Stomach smooth muscle (tissue), 2 donors: ENCODE measurements at regions not wholly inside any gene's neighbourhood (a gene's known extent, or its start where the extent isn't known, plus 50 kb on each side); places are given as distances from the start of the nearest gene placed in this dataset.
"Not testable (repeated sequence)": the region's sequence is repeated elsewhere in the genome, so short reads cannot be mapped to it uniquely, and the experiment has no call there.

ENCODE experiments used
- H3K27ac ChIP-seq: one replicate; pipeline ENCODE4 v1.7.0; 2013; ENCODE audit warnings: mild to moderate bottlenecking, low read length, inconsistent platforms
- H3K27me3 ChIP-seq, 2 donors: one replicate each; pipeline ENCODE4 v1.7.0; 2013; ENCODE audit warnings: low read length in 2 of 2; ENCODE audit not compliant: insufficient read depth in 2 of 2, control insufficient read depth in 1 of 2
- H3K36me3 ChIP-seq, 2 donors: one replicate each; pipeline ENCODE4 v1.7.0; 2013; ENCODE audit warnings: low read length in 2 of 2; ENCODE audit not compliant: control insufficient read depth in 2 of 2, insufficient read depth in 2 of 2
- H3K4me1 ChIP-seq: one replicate; pipeline ENCODE4 v1.7.0; 2013; ENCODE audit warnings: low read length; ENCODE audit not compliant: control insufficient read depth, insufficient read depth
- H3K4me3 ChIP-seq, 2 donors: one replicate each; pipeline ENCODE4 v1.7.0; 2013; ENCODE audit warnings: low read length in 2 of 2
- H3K9ac ChIP-seq, 2 donors: one replicate each; pipeline ENCODE4 v1.7.0; 2013; ENCODE audit warnings: low read length in 2 of 2, mild to moderate bottlenecking in 1 of 2
- H3K9me3 ChIP-seq, 2 donors: one replicate each; pipeline ENCODE4 v1.7.0; 2013; ENCODE audit warnings: low read length in 2 of 2; ENCODE audit not compliant: control insufficient read depth in 2 of 2
- donor health status: healthy.
- donor health status: Pancreatic carcinoma.

DNA sequence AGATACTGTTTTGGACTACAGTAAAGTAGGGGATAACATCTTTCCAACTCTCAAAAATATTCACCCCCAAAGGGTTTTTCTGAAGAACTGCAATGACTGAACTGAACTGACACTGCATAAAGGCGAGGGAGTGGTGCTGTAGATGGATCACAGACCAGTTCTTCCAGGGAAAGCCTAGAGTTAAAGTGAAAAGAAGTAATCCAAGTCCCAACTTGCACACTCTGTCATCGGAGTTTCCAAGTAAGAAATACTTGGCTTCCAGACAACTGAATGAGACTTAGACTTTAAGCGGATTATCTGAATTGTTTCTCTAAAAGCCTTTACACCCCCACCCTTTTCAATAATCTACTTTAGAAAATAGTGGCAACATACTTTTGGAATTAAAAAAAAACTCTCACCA is 134.1 kb upstream of the PREP start:
- no peaks in the 10 kb centered on the region for H3K36me3 ChIP-seq
- H3K27ac ChIP-seq: no peak overlapping the region
- H3K4me3 ChIP-seq: no peak overlapping the region

DNA sequence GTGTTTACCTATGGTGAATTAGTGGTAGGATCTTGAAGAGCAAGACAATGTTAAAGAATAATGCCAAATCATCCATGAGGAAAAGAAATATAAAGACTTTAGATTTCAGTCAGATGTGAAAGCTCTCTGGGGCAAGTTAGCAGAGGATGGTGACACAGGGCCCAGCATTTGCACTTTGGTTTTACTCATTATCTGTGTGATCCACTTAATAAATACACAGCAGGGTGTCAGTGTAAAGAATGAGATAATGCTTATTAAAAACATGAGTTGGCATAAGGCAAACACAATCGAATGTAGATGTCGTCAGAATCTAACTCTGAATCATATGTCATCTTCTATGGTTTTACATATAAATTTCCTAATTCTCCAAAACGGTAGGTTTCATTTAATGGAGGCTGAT is 130.4 kb upstream of the PREP start:
- no peaks in the 10 kb centered on the region for H3K27me3 ChIP-seq
- H3K27ac ChIP-seq: no peak overlapping the region
- no peak overlapping the region for H3K4me3 ChIP-seq
- H3K36me3 ChIP-seq: no peaks in the 10 kb centered on the region
- no peak overlapping the region for H3K9ac ChIP-seq
- no peaks in the 10 kb centered on the region for H3K9me3 ChIP-seq
- no peaks in the 10 kb centered on the region for H3K4me1 ChIP-seq

More for the DNA sequence above, 134.1 kb upstream of the PREP start:
- Histone ChIP-seq H3K27me3 (no peaks in the 10 kb centered on the region), H3K9me3 (no peaks in the 10 kb centered on the region), H3K4me1 (no peaks in the 10 kb centered on the region), H3K9ac (no peak overlapping the region)

- no peak overlapping the region for H3K4me3 ChIP-seq
- no peak overlapping the region for H3K9ac ChIP-seq
- H3K27me3 ChIP-seq: no peaks in the 10 kb centered on the region
- H3K36me3 ChIP-seq: no peaks in the 10 kb centered on the region
- H3K9me3 ChIP-seq: peaks cover 0 to 6% of the 10 kb centered on the region in 2 donors
- H3K4me1 ChIP-seq: no peaks in the 10 kb centered on the region
- H3K27ac ChIP-seq: no peak overlapping the region
Observed at GRCh38 chr6:105526225-105526872, 123.5 kb upstream of the PREP start.

- Histone ChIP-seq H3K36me3 (no peaks in the 10 kb centered on the region), H3K9ac (no peak overlapping the region), H3K4me3 (no peak overlapping the region), H3K27me3 (no peaks in the 10 kb centered on the region), H3K9me3 (peaks cover 0 to 6% of the 10 kb centered on the region in 2 donors), H3K27ac (no peak overlapping the region), H3K4me1 (no peaks in the 10 kb centered on the region)
Observed at GRCh38 chr6:105522626-105523322, 119.9 kb upstream of the PREP start.

DNA sequence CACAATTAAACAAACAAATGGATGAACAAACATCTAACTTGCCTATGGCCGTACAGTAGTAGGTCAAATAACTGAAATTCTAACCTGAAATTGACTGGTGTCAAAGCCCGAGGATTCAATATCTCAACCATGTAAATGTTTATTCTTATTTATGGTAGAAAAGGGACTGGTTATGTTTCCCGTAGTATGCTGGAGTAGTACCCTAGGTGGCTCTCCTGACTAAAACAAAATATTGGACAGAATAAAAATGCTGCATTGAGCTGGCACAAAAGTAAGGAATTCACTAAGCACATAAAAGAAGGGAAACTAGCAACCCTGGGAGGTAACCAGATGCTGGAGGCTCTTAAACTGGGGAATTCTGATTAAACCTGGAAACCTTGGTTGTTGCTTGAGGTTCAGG is 117.1 kb upstream of the PREP start:
- Histone ChIP-seq H3K9me3 (no peaks in the 10 kb centered on the region), H3K27ac (no peak overlapping the region), H3K4me3 (no peak overlapping the region), H3K27me3 (no peaks in the 10 kb centered on the region), H3K9ac (no peak overlapping the region), H3K4me1 (no peaks in the 10 kb centered on the region), H3K36me3 (no peaks in the 10 kb centered on the region)

DNA sequence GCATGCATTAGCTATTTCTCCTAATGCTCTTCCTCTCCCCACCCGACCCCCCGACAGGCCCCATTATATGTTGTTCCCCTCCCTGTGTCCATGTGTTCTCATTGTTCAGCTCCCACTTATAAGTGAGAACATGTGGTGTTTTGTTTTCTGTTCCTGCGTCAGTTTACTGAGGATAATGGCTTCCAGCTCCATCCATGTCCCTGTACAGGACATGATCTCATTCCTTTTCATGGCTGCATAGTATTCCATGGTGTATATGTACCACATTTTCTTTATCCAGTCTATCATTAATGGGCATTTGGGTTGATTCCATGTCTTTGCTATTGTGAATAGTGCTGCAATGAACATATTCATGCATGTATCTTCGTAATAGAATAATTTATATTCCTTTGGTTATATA is 116.1 kb upstream of the PREP start:
- not testable (repeated sequence) for H3K27me3 ChIP-seq, H3K27ac ChIP-seq, H3K4me3 ChIP-seq, H3K9me3 ChIP-seq, H3K36me3 ChIP-seq, H3K9ac ChIP-seq, H3K4me1 ChIP-seq

DNA sequence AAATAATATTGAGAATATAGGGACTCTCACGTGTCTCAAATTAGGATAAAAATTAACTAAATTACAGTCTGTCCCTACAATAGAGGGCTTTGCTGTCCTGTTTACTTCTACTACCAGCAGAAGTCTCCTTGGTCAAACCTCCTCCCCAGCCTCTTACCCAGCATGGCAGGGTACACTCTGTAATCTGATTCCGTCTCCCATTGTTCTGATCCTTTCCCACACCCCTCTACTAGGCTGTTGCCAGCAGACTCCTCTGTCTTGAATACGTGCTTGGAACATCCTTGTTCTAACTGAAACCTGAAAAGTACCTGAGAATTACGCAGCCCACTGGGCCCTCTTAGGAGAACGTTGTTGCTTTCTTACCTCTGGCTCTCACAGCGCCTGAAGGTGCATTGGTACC is 112.2 kb upstream of the PREP start:
- no peak overlapping the region for H3K27ac ChIP-seq
- no peak overlapping the region for H3K9ac ChIP-seq
- no peaks in the 10 kb centered on the region for H3K9me3 ChIP-seq
- no peaks in the 10 kb centered on the region for H3K36me3 ChIP-seq
- H3K27me3 ChIP-seq: no peaks in the 10 kb centered on the region
- no peak overlapping the region for H3K4me3 ChIP-seq
- H3K4me1 ChIP-seq: no peaks in the 10 kb centered on the region

- no peaks in the 10 kb centered on the region for H3K9me3 ChIP-seq
- no peaks in the 10 kb centered on the region for H3K4me1 ChIP-seq
- no peak overlapping the region for H3K4me3 ChIP-seq
- H3K9ac ChIP-seq: no peak overlapping the region
- no peaks in the 10 kb centered on the region for H3K27me3 ChIP-seq
- no peaks in the 10 kb centered on the region for H3K36me3 ChIP-seq
- H3K27ac ChIP-seq: no peak overlapping the region
Observed at GRCh38 chr6:105514306-105514705, 111.4 kb upstream of the PREP start.

GRCh38 chr6:105511639-105512038 is 108.8 kb upstream of the PREP start:
- Histone ChIP-seq H3K27me3 (no peaks in the 10 kb centered on the region), H3K36me3 (no peaks in the 10 kb centered on the region), H3K4me3 (no peak overlapping the region)

DNA sequence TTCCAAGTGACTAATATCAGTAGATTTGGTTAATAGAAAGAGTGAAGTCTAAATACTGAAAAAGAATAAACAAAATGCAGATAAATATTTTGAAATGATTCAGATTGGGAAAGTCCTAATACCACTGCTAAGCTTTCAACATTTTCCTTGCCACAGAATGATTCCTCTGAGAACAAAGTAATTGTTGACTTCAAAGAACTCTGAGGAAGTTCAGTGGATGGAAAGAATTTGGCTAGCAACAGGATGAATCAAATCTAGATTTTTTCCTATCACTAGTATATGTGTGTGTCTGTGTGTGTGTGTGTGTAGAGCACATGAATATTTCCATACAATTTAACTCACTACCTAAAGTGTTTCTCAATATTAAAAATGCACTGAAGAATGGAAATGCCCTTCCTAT is 107.9 kb upstream of the PREP start:
- Histone ChIP-seq H3K9me3 (no peaks in the 10 kb centered on the region), H3K9ac (no peak overlapping the region), H3K4me3 (no peak overlapping the region), H3K36me3 (no peaks in the 10 kb centered on the region), H3K27me3 (no peaks in the 10 kb centered on the region), H3K27ac (no peak overlapping the region), H3K4me1 (no peaks in the 10 kb centered on the region)

More at GRCh38 chr6:105511639-105512038, 108.8 kb upstream of the PREP start:
- Histone ChIP-seq H3K9me3 (no peaks in the 10 kb centered on the region), H3K4me1 (no peaks in the 10 kb centered on the region), H3K27ac (no peak overlapping the region), H3K9ac (no peak overlapping the region)
